ENCODE measurements at regions not wholly inside any gene's neighbourhood (a gene's known extent, or its start where the extent isn't known, plus 50 kb on each side); places are given as distances from the start of the nearest gene placed in this dataset.

DNA sequence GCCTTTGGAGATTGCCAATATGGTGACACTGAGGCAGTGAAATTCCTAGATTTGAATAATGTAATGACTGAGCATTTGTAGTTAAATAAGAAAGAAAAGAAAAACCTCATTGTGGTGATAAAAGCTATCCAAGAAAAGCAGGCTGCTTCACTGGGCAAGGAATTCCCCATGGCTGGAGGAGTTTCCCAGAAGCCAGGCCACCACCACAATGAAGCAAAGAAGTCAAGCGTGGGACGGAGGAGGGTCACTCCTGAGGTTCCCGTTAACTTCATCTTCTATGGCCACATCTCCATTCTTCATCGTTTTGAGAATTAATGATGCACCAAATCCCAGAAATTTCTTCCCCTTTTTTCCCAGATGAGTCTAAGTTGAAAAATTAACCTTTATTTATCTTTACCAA lies 185.8 kb upstream of the BCL6 start:
- DNase-seq (ENCODE audit: low read depth) = no peak

DNA sequence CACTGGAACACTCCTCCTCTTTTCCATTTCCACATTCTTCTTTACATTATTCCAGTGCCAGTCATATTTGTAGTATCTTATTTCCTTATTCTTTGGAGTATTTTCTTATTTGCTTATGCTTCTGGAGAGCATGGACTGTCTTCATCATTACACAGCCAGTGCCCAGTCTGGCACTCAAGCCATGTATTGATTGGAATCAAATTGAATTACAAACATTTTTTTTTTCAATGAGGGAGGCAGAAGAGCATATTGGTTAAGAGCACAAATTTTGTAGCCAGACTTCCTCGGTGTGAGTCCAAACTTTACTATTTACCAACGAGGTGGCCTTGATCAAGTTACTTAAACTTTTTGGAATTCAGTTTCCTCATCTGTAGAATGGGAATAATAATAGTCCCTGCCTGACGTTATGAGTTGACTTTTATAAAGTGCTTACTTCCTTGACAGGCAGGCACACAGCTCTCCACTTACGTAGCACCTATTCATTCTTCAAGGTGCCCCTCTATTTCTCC lies 186.6 kb upstream of the BCL6 start:
- DNase-seq (ENCODE audit: low read depth) = no peak

DNA sequence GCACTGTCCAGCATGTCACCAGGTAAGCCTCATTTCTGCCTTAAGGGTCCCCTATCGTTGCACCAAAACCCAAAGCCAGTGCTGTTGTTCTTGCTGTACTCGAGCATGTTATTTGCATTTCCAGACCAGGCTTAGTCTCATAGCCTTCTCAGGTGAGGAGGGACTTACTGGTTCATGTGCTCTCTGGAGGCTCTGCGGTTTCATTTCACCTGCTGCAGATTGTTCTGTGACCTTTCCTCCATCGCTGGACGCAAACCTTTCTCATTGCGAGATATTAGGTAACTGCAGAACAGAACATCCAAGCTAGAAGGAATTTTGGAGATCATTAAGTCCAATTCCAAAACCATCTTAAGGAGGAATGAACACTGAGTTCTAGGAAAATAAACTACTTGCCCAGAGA lies 187.3 kb upstream of the BCL6 start:
- no peak for DNase-seq (ENCODE audit: low read depth)

DNA sequence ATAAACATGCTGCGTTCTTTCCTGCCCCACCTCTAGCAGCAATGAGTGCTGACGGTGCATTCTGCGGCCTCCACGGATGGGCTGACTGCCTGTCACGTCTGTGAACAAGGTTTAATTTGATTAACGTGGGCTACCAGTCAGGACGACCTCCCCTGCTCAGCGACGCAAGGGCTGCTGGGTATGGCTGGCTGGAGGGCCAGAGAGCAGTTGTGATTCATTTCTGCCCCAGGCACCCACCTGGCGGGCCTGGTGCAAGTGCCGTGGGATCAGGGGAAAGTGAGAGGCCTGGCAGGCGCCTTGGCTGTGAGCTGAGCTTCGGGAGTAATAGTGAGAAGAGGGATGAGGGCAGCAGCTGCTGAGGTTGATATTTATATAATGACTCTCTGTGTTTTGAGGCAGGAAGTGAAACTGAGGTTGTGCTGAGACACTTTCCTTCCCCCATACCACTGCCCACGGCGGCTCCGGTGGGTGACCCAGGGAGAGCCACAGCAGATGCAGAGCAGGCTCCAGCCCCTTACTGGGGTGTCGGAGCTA lies 190.4 kb upstream of the BCL6 start:
- DNase-seq (ENCODE audit: low read depth) = no peak

DNA sequence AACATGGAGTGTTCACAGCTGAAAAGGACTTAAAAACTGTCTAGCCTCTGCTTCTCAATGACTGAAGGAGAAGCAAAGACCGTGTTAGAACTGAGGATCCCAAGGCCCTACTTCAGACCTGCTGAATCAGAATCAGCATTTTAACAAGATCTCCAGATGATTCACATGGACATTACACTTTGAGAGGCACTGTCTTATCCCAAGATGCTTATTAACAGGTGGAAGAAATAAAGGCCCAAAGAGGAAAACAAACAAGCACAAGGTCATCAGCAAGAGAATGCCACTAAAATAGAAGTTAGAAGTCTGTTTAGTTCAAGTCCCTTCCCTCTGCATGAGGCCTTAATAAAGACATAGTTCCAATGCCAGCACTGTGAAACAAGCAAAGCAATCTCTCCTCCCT lies 191.4 kb upstream of the BCL6 start:
- DNase-seq (ENCODE audit: low read depth) = no peak

DNA sequence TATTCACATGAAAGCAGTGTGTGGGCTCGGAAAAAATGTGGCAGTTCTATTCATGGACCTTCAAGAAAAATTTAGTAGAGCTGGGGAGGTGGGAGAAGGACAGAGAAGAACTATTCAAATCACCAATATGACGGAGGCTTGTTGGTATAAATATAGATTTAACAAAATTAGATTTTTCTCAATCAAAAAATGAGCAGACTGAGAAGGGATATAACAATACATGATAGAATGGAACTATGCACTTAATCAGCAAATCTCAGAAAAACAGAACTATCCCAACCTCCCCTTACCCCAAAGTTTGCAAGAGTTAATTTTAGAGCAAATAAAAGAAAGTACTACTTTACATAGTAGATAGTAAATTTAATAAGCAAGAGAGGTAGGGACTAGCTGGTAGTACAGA lies 194.6 kb upstream of the BCL6 start:
- DNase-seq (ENCODE audit: low read depth) = no peak

DNA sequence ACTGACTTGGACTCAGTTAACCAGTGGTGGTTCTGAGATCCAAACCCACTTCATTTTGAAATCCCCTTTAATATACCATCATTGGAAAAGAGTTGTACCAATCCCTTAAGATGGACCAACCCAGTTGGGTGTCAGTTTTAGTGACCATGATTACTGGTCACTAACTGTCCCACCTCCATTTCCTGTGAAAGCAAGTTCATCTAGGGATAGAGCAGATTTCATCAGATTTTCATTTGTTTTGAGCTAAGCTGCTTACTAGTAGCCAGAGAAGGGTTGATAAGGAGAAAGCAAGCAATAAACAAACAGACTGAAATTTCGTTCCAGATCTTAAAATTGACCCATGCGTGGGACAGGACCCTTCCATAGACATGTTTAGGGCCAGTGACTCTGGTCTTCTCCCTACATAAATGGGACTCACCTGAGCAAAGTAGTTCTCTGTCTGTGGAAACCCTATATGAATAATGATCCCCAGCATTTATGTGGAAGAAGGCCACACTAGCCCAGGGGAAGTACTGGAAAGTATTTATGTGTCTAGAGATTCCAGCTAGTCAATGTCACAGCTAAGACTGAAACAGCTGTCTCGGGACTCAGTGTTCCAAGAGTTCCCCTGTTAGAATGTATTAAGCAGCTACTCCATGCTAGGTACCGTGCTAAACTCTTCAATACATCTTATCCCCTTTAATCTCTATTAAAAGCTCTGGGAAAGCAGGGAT lies 196.0 kb upstream of the BCL6 start:
- DNase-seq (ENCODE audit: low read depth) = no peak

DNA sequence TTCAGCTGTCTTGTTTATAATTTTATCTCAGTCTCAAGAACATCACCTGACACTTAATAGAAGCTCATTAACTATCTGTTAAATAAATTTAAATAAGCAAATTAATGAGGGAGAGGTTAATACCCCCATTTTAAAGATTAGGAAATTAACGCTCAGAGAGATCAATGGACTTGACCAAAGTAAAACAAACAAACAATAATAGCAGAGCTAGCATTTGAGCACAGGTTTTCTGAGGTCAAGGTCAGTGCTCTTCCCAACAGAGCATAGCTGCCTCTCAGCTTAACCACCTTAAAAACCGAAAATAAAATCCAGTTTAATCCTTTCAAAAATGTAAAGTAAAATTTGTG lies 196.6 kb upstream of the BCL6 start:
- DNase-seq (ENCODE audit: low read depth) = no peak

DNA sequence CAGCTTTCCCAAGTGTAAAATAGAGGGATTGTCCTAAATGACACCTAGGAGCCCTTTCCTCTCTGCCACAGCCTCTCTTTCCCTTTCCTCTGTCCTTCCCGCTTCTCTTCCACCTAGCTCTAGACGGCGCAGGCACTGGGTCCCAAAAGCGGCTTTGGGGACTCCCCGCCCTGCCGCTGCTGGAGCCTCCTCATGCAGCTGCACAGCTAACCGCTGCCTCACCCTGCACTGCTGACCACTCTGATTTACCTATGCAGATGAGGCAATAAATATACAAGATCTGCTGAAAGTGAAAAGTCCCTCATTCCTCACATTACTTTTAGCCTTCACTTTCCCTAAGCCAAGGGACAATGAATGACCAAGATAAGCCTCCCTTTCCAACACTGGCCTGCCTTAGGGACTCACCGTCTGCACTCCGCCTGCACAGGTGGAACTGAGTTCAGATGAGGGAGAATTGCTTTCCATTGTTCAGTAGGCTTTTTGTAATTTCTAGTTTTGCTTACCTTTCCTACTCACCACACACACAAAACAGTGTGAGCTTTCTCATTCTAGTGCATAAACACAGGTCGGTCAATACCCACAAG lies 197.5 kb upstream of the BCL6 start:
- no peak for DNase-seq (ENCODE audit: low read depth)

DNA sequence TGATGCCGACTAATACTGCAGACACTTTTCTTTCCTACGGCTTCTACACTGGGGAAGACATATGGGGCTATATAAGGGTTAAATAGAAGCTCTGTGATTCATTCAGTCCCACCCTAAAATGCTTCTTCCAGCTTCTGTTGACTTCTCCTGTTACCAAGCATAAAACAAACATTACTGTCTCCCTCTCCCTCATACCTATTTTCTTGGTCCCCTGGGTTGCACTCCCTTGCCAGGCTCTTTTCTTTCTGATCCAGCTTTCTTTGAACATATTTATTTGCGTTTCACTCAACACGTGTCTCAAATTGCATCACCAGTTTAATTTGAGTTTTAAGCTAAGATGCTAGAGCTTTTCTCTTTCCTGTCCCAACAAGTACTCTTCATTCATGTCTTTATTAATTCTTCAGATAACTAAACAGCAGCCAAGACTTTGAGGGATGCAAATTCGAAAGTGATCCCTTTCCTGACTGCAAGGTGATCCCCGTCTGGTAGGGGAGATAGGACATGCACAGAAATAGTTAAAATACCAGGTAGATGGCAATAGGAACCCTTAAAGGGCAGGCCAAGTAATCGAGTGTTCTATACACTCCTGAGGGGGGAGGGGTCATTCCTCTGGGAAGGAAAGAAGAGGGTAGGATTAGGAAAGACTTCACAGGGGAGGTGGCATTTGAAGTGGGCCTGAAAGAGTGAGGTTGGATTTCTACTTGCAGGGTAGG lies 198.6 kb upstream of the BCL6 start:
- peak; percentile 58 for DNase-seq (ENCODE audit: low read depth)

DNA sequence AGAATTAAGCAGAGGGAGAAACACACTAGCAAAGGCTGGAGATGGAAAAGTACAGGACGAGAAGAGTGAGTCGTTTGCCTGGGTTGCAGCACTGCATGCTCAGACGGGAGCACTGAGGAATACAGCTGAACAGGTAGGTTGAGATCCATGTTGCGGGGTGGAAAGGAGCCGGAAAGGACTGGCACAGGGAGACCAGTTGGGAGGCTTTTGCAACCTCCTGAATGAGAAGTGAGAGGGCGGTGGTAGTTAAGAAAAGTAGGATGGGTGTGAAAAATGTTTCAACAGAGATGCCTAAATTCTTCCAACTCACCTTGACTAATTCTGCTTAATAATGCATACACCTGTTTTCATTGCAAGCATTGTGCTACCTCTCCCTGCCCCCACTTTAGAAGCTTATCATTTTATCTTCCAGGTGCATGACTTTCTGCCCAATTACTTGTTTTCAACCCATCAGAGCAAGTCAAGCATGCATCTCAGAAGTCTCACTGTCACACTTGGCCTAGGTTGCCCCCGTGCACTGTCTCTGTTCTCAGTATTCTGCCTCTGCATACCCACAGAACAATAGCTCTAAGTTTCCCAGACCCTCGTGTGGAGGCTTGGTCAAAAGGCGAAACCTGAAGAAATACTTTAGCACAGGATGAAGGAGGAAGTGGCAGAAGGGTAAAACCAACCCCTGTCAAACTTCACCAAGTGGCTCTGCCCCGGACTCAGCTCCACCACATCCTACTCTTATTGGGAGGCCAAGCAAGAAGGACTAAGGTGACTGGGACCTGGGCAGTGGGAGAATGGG lies 199.3 kb upstream of the BCL6 start:
- no peak for DNase-seq (ENCODE audit: low read depth)

DNA sequence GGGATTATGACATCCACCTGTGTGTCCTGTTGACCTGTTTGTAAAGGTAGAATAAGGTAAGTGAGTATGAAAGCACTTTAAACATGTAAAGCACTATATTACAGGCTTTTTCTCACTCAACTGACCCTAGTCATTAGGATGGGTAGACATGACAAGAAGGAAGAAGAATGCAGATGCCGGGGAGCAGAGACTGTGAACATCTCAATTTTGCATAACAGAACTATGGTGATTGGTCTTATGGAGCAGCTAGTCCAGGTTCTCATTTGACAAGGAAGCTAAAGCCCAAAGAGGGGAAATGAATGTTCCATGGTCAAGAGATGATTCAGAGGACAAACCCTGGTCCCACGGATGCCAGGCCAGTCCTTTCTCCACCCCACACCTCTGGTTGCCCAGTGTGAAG lies 200.1 kb upstream of the BCL6 start:
- DNase-seq (ENCODE audit: low read depth) = no peak

DNA sequence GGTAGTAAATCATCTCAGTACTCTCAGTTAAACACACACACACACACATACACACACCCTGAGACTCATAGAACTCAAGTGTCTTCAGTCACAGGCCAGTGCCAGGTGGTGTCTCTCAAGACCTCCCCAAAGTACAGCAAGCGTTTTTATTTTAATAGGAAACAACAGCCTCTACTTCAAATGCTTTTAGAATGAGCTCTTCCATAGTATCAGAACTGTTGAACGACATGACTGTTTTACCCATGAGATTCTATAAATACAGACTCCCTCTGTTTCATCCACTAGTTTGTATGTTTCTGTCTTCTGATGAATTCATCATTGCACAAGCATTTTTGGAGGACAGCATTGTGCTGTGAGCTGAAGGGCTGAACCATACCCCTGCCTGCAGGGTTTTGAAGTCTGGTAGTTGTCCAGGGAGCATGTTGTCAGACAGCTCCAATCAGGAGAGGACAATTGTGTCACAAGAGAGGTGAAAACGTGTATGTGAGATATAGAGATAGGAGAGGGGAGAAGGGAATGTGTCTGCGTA lies 201.0 kb upstream of the BCL6 start:
- DNase-seq (ENCODE audit: low read depth) = peak; percentile 73

DNA sequence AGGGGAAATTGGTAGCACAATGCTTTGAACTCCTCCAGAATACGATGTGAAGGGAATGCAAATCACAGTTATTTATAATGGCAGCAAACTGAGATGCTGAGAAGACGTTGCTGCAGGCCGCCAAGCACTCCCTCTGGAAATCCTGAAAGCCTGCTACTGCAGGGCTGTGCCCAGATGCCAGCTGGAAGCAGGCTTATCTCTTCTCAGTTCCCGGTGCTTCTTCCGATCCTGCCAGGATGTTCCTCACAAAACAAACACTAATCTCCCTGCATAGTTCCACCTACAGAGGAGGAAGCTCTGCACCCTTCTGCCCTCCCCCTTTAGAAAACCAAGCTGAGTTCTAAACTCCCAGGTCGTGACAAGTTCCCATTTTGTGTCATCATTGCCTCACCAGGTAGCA lies 201.7 kb upstream of the BCL6 start:
- no peak for DNase-seq (ENCODE audit: low read depth)

DNA sequence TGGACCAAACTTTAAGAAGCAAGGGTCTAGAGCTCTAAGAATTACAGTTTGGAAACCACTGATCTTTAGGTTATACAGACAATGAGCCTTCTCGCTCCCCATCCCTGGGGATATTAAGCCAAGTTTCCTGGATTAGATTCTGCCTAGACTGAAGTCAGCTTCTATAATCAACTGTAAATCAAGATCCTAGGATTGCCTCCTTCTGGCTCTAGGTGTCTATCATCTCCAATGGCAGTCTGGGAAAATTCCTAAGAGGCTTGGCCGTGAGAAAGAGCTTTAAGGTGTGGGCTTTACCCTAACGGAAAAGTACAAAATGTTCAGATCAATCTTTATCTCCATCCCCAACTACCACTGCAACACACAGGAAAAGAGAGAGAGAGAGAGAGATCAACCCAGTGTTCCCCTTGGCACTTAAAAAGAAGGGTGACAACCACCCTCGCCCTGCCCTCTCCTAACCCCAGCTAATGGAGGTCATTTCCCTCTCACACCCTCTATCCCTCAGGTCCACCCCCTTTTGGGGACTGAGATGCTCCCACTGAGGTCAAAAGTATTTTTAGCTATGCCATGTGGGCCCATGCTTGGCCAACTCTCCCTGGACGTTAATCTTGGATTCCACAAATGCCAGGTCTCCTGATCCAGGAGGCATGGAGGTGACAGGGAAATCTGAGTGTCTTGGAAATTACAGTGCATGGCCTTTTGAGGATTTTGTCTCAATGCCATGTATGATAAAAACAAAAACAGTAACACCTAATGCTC lies 202.8 kb upstream of the BCL6 start:
- DNase-seq (ENCODE audit: low read depth) = no peak

DNA sequence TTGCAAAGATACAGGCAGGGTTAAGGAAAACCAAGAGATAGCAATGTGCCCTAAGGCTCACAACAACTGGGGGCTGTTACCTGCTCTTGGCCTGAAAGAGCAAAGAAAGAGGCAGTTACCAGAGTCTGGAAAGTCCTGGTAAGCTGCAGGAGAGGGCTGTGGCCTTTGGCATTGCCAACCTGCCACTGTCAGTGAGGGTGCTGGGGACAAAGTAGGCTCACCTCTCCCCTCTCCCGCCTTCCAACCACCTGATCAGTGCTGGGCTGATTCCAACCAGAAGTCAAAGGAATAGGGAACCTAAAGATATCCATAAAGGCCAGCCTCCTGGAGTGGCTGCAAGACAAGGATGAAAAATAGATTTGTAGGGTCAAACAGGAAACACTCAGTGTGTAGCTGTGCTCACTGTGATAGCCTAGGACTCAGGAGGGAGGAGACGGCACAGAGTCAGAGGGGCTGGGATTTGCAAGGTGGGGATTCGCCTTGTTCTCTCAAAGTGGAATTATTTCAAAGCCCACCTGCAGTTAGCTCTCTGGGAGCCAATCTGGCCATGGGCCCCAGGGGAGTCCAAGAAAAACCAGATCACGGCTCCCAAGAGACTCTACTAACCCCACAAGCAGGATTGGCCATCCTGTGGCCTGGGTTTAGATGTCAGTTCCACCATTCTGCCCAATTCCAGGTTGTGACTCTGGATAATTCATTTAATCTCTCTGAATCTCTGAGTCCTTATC lies 204.0 kb upstream of the BCL6 start:
- no peak for DNase-seq (ENCODE audit: low read depth)

DNA sequence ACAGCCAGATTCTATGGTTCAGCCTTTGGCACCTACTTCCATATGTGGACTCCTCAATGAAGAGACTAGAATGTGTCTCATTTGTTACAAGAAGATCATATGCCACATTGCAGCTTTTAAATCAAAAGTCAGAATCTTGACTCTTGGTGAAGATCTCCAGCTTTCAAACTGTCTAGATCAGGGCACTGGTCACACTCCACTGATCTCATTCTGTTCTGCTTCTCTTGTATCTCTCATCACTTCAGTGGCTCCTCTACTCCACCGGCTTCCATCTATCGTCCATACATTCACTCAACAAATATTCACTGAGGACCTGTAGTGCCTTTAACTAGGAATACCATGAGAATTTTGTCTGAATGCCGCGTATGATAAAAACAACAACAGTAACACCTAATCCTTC lies 203.3 kb upstream of the LPP start:
- DNase-seq (ENCODE audit: low read depth) = no peak

DNA sequence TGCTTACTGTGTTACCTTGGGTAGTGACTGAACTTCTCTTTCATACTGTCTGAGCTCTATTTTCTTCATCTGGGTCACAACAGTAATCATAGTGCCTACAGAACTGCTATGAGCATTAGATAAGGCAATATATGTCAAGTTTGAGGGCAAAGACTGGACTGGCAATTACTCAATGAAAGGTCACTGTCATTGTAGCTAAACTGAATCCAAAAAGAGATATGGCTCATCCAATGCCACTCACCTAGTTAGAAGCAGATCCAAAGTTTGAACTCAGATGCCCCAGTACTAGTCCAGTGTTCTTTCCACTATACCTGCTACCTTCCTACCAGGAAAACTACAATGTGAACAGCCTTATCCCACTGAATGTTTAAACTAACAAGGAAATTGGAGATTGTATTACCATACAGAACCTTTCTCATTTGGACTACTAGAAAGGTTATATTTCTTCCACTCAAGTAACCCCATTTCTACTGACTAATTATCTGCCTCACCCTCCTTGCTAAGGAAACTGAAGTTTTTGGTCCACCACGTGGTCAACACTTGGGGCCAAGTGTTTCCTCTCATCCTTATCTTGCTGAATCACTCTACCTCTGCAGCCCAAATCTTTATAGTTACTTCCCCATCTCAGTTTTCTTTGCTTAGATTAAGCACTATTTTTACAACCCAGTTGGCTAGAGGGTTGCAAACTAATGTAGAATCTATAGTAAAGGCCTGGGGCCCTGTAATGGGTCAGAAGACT lies 202.3 kb upstream of the LPP start:
- DNase-seq (ENCODE audit: low read depth) = no peak

DNA sequence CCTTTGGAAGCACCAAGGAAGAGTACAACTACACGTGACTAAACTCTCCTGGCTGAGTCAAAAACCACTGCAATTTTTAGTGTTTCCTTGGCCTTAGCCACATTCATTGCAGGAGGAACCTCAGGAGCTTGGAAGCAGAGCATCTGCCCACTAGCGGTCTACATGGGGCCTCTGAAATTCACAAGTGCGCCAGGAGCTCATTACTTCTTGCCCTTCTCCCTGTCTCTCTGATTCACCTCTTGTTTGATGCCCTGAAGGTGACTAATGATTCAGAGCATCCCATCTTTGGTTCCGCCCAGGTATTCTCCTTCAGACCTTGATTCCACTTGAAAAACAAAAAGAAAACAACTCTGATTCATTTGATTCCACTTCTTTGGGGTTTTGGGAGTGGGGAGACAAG lies 201.1 kb upstream of the LPP start:
- DNase-seq (ENCODE audit: low read depth) = no peak

DNA sequence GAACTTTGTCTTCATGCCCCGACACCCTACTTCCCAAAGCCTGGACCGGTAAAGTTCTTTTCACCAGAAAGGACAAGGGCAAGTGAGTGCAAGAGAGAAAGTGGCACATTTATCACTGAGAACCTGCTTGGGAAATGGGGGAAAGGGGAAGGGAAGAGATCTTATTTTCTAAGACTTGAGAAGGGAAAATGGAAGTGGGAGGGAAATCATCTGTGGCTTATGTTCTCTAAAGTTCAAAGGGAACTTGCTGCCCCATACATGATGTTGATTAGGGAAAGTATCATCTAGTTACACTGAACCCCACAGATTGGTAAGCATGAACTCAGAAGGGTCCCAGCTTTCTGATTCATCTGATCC lies 199.5 kb upstream of the LPP start:
- DNase-seq (ENCODE audit: low read depth) = no peak

Measured in iris pigment epithelial cell (primary cell).